ENCODE measurements at regions not wholly inside any gene's neighbourhood (a gene's known extent, or its start where the extent isn't known, plus 50 kb on each side); places are given as distances from the start of the nearest gene placed in this dataset.

- no peak for TF ChIP-seq SIN3A (IDR thresholded peaks at IDR 0.05; ENCODE audit: borderline replicate concordance, insufficient read depth, low read length)
- no peak for TF ChIP-seq FOXP2 (optimal IDR thresholded peaks at IDR 0.05; ENCODE audit: borderline replicate concordance, extremely low read depth, extremely low read length, insufficient read depth)
- no peak for TF ChIP-seq REST (IDR thresholded peaks at IDR 0.05; ENCODE audit: insufficient read depth in 1 of 2, low read depth in 2 of 2, low read length in 2 of 2)
- TF ChIP-seq TAF1 (IDR thresholded peaks at IDR 0.05; ENCODE audit: borderline replicate concordance, insufficient read depth, low read length): no peak
- no peak for TF ChIP-seq POLR2AphosphoS5 (IDR thresholded peaks at IDR 0.05; ENCODE audit: low read depth, low read length)
Measured at GRCh38 chr7:67781841-67782240, 785.2 kb downstream of the TYW1 start.

DNA sequence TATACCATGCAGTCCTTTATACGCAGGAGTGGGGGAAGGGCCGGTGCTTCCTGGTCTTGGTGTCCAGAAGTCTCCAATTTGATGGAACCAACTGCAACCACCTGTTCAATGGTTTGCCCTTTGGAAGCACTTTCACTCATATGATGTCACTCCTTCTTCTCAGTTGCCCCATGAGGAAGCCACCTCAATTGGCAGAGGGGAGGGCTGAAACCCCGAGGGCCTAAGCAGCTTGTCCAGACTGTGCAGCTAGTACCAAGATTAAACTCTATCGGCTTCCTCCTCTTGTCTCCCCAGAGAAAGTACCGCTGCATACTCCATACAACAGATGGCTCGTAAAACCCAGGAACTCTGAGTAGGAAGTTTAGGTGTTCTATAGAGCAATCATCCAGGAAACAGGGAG is 789.4 kb downstream of the TYW1 start:
- TF ChIP-seq TAF1 (IDR thresholded peaks at IDR 0.05; ENCODE audit: borderline replicate concordance, insufficient read depth, low read length) (no peak), SIN3A (IDR thresholded peaks at IDR 0.05; ENCODE audit: borderline replicate concordance, insufficient read depth, low read length) (no peak), FOXP2 (optimal IDR thresholded peaks at IDR 0.05; ENCODE audit: borderline replicate concordance, extremely low read depth, extremely low read length, insufficient read depth) (no peak), REST (IDR thresholded peaks at IDR 0.05; ENCODE audit: insufficient read depth in 1 of 2, low read depth in 2 of 2, low read length in 2 of 2) (no peak)

GRCh38 chr7:67788669-67789068 is 792.0 kb downstream of the TYW1 start:
- TF ChIP-seq POLR2AphosphoS5 (IDR thresholded peaks at IDR 0.05; ENCODE audit: low read depth, low read length) (no peak), REST (IDR thresholded peaks at IDR 0.05; ENCODE audit: insufficient read depth in 1 of 2, low read depth in 2 of 2, low read length in 2 of 2) (no peak), FOXP2 (optimal IDR thresholded peaks at IDR 0.05; ENCODE audit: borderline replicate concordance, extremely low read depth, extremely low read length, insufficient read depth) (no peak), SIN3A (IDR thresholded peaks at IDR 0.05; ENCODE audit: borderline replicate concordance, insufficient read depth, low read length) (no peak)

DNA sequence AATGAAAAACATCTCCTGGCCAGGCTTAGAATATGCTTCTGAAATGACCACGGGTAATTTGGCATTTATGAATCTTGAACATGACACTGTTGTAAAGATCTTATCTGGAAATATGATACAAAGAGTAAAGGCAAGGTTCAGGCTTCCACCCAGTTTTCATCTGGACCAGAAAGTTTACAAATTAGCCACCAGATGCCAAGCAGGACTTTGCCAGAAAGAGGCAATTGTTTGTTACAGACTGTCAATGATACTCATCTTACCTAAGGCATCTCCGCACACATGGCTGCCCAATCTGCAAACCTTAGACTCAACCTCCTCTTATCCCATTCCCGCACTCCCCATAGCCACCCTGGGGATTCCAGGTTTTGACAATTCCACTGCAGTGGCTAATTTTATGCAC is 795.3 kb downstream of the TYW1 start:
- TF ChIP-seq SIN3A (IDR thresholded peaks at IDR 0.05; ENCODE audit: borderline replicate concordance, insufficient read depth, low read length) (no peak), REST (IDR thresholded peaks at IDR 0.05; ENCODE audit: insufficient read depth in 1 of 2, low read depth in 2 of 2, low read length in 2 of 2) (no peak), POLR2AphosphoS5 (IDR thresholded peaks at IDR 0.05; ENCODE audit: low read depth, low read length) (no peak), FOXP2 (optimal IDR thresholded peaks at IDR 0.05; ENCODE audit: borderline replicate concordance, extremely low read depth, extremely low read length, insufficient read depth) (no peak), TAF1 (IDR thresholded peaks at IDR 0.05; ENCODE audit: borderline replicate concordance, insufficient read depth, low read length) (no peak)

DNA sequence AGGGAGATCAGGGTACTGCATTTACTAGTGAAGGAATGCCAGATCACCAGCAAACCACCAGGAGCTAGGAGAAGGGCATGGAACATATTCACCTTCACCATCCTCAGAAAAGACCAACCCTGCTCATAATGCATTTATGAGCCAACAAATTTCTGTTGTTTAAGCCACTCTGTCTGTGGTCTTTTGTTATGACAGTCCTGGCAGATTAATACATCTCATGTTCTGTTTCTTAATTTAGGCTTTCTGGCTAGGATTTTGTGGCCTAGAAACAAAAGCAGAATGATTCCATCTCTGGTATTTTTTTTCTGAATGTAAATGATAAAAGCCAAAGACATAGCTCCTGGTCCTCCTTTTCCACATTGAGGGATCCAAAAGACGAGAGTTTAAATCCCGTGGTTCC is 797.9 kb downstream of the TYW1 start:
- no peak for TF ChIP-seq SIN3A (IDR thresholded peaks at IDR 0.05; ENCODE audit: borderline replicate concordance, insufficient read depth, low read length)
- no peak for TF ChIP-seq POLR2AphosphoS5 (IDR thresholded peaks at IDR 0.05; ENCODE audit: low read depth, low read length)
- TF ChIP-seq TAF1 (IDR thresholded peaks at IDR 0.05; ENCODE audit: borderline replicate concordance, insufficient read depth, low read length): no peak
- TF ChIP-seq REST (IDR thresholded peaks at IDR 0.05; ENCODE audit: insufficient read depth in 1 of 2, low read depth in 2 of 2, low read length in 2 of 2): no peak
- TF ChIP-seq FOXP2 (optimal IDR thresholded peaks at IDR 0.05; ENCODE audit: borderline replicate concordance, extremely low read depth, extremely low read length, insufficient read depth): no peak

Data from PFSK-1 (cell line).